ENCODE measurements at regions not wholly inside any gene's neighbourhood (a gene's known extent, or its start where the extent isn't known, plus 50 kb on each side); places are given as distances from the start of the nearest gene placed in this dataset.

DNA sequence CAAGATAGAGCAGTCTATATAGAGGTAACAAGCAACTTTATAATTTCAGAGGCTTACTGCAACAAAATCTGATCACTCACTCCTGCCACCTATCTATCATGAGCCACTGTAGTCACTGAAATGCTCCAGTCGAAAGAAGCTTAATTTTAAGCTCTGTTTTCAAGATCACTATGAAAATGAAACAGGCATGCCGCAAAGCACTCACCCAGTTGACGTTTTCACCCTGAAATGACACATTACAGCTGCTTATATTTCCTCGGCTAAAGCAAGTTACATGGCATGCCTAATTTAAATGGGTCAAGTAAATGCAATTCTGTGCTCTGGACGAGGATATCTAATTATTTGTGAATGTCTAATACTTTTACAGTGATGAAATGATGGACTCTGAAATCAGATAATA is 616.3 kb downstream of the FAM181B start:
- H3K27ac Mint-ChIP-seq (ENCODE audit: unreplicated experiment): no peak overlapping the region
- DNase-seq (ENCODE audit: low spot score): no peak
- TF ChIP-seq, protein P1, sequence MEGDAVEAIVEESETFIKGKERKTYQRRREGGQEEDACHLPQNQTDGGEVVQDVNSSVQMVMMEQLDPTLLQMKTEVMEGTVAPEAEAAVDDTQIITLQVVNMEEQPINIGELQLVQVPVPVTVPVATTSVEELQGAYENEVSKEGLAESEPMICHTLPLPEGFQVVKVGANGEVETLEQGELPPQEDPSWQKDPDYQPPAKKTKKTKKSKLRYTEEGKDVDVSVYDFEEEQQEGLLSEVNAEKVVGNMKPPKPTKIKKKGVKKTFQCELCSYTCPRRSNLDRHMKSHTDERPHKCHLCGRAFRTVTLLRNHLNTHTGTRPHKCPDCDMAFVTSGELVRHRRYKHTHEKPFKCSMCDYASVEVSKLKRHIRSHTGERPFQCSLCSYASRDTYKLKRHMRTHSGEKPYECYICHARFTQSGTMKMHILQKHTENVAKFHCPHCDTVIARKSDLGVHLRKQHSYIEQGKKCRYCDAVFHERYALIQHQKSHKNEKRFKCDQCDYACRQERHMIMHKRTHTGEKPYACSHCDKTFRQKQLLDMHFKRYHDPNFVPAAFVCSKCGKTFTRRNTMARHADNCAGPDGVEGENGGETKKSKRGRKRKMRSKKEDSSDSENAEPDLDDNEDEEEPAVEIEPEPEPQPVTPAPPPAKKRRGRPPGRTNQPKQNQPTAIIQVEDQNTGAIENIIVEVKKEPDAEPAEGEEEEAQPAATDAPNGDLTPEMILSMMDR (IDR thresholded peaks at IDR 0.05; ENCODE audit: unreplicated experiment): no peak
- H3K4me1 Mint-ChIP-seq (ENCODE audit: unreplicated experiment): peaks cover 4% of the 10 kb centered on the region
- H3K4me3 Mint-ChIP-seq (ENCODE audit: unreplicated experiment): no peak overlapping the region
- no peaks in the 10 kb centered on the region for H3K27me3 Mint-ChIP-seq (ENCODE audit: unreplicated experiment)
- no peaks in the 10 kb centered on the region for H3K36me3 Mint-ChIP-seq (ENCODE audit: low read depth, unreplicated experiment)
- peaks cover 4% of the 10 kb centered on the region for H3K9me3 Mint-ChIP-seq (ENCODE audit: unreplicated experiment)

DNA sequence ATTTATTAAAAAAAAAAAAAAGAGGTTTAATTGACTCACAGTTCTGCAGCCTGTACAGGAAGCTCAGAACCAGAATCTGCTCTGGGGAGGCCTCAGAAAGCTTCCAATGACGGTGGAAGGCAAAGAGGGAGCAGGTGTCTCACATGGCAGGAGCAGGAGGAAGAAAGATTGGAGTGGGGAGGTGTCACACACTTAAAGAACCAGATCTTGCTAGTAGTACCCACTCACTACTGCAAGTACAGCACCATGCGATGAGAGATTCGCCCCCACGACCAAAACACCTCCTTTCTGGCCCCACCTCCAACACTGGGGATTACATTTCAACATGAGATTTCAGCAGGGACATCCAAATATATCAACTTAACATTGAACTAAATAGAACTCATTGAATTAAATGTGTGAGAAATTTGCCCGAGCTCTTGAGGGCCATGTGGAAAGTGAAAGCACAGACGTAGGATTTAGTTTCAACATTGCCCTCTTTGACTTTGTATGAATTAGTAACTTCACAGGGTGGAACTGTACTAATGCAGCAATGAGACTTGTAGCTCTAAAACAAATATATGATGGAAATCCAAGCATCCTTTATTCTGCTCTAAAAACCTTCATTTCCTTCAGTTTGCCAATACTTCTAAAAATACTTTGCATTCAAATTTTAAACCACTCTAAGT is 628.2 kb downstream of the FAM181B start:
- Mint-ChIP-seq H3K9me3 (ENCODE audit: unreplicated experiment) (no peaks in the 10 kb centered on the region), H3K36me3 (ENCODE audit: low read depth, unreplicated experiment) (no peaks in the 10 kb centered on the region), H3K4me3 (ENCODE audit: unreplicated experiment) (no peak overlapping the region), H3K4me1 (ENCODE audit: unreplicated experiment) (no peaks in the 10 kb centered on the region), H3K27ac (ENCODE audit: unreplicated experiment) (no peak overlapping the region), H3K27me3 (ENCODE audit: unreplicated experiment) (peaks cover 2% of the 10 kb centered on the region)
- TF ChIP-seq, protein P1 (IDR thresholded peaks at IDR 0.05; ENCODE audit: unreplicated experiment): no peak
- DNase-seq (ENCODE audit: low spot score): no peak

DNA sequence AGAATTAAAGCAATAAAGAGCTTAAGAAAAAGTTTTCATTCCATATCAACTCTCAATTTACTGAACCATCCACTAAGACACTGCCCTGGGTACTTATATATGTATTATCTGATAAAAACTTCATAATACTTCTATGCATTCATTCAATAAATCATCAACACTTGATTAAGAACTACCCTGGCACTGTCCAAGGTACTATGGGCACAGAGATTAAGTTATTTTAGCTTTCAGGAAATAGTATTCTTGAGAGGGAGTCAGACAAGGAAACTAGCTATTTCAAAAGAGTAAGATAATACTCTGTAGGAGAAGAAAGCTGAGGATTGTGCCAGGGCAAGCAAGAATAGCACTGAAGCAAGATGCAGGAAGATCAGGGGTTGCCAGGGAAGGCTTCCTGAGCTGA is 640.8 kb downstream of the FAM181B start:
- H3K36me3 Mint-ChIP-seq (ENCODE audit: low read depth, unreplicated experiment): no peaks in the 10 kb centered on the region
- H3K4me3 Mint-ChIP-seq (ENCODE audit: unreplicated experiment): no peak overlapping the region
- TF ChIP-seq, protein P1 (IDR thresholded peaks at IDR 0.05; ENCODE audit: unreplicated experiment): no peak

DNA sequence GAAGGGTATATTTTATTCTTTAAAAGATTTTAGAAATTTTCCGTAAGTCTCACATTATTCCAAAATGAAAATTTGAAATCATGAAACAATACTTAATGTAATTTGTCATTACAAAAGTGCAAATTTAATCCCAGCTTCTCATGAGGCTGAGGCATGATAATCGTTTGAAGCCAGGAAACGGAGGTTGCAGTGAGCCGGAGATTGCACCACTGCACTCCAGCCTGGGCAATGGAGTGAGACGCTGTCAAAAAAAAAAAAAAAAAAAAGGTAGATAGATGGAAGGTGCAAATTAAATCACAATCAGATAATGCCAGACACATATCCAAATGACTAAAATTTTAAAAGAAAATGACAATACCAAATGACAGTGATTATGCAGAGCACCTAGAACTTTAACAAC is 644.2 kb downstream of the FAM181B start:
- no peak overlapping the region for H3K27ac Mint-ChIP-seq (ENCODE audit: unreplicated experiment)
- TF ChIP-seq, protein P1 (IDR thresholded peaks at IDR 0.05; ENCODE audit: unreplicated experiment): no peak
- no peak for DNase-seq (ENCODE audit: low spot score)
- H3K9me3 Mint-ChIP-seq (ENCODE audit: unreplicated experiment): no peaks in the 10 kb centered on the region
- no peaks in the 10 kb centered on the region for H3K36me3 Mint-ChIP-seq (ENCODE audit: low read depth, unreplicated experiment)
- no peaks in the 10 kb centered on the region for H3K27me3 Mint-ChIP-seq (ENCODE audit: unreplicated experiment)
- H3K4me3 Mint-ChIP-seq (ENCODE audit: unreplicated experiment): no peak overlapping the region
- no peaks in the 10 kb centered on the region for H3K4me1 Mint-ChIP-seq (ENCODE audit: unreplicated experiment)

More for the DNA sequence above, 640.8 kb downstream of the FAM181B start:
- Mint-ChIP-seq H3K27ac (ENCODE audit: unreplicated experiment) (no peak overlapping the region), H3K27me3 (ENCODE audit: unreplicated experiment) (no peaks in the 10 kb centered on the region), H3K9me3 (ENCODE audit: unreplicated experiment) (no peaks in the 10 kb centered on the region), H3K4me1 (ENCODE audit: unreplicated experiment) (no peaks in the 10 kb centered on the region)
- no peak for DNase-seq (ENCODE audit: low spot score)

DNA sequence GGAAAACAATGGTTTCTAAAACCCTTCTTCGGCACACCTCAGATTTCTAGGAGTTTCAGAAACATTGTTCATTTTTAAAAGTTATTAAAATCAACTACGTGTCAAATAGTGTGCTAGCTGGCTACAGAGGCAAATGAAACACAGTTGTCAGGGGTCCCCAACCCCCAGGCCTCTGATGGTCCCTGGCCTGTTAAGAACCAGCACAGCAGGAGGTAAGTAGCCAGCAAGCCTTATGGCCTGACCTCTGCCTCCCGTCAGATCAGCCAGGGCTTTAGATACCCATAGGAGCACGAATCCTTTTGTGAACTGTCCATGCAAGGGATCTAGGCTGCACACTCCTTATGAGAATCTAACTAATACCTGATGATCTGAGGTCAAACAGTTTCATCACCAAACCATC is 648.2 kb downstream of the FAM181B start:
- Mint-ChIP-seq H3K9me3 (ENCODE audit: unreplicated experiment) (no peaks in the 10 kb centered on the region), H3K4me1 (ENCODE audit: unreplicated experiment) (no peaks in the 10 kb centered on the region), H3K27me3 (ENCODE audit: unreplicated experiment) (no peaks in the 10 kb centered on the region), H3K27ac (ENCODE audit: unreplicated experiment) (no peak overlapping the region), H3K4me3 (ENCODE audit: unreplicated experiment) (no peak overlapping the region), H3K36me3 (ENCODE audit: low read depth, unreplicated experiment) (no peaks in the 10 kb centered on the region)
- DNase-seq (ENCODE audit: low spot score): no peak
- TF ChIP-seq, protein P1 (IDR thresholded peaks at IDR 0.05; ENCODE audit: unreplicated experiment): no peak
